IPS-20b (cell line): ENCODE measurements at regions not wholly inside any gene's neighbourhood (a gene's known extent, or its start where the extent isn't known, plus 50 kb on each side); places are given as distances from the start of the nearest gene placed in this dataset.

Experiments
- H3K27ac ChIP-seq: one replicate; pipeline ENCODE4 v1.5.1; 2013; ENCODE audit warnings: low read length
- H3K27me3 ChIP-seq: 2 replicates; pipeline ENCODE4 v1.6.1; 2013; ENCODE audit warnings: mild to moderate bottlenecking, low read length, inconsistent platforms; ENCODE audit not compliant: insufficient read depth
- H3K36me3 ChIP-seq: 2 replicates; pipeline ENCODE4 v1.6.1; 2013; ENCODE audit warnings: low read depth, mild to moderate bottlenecking, inconsistent platforms, low read length, moderate library complexity; ENCODE audit not compliant: insufficient read depth
- H3K4me1 ChIP-seq: 2 replicates; pipeline ENCODE4 v1.6.1; 2013; ENCODE audit warnings: mild to moderate bottlenecking, control low read depth, inconsistent platforms, low read length, moderate library complexity; ENCODE audit not compliant: insufficient read depth
- H3K4me3 ChIP-seq: 2 replicates; pipeline ENCODE4 v1.5.1; 2013; ENCODE audit warnings: mild to moderate bottlenecking, low read length, inconsistent platforms
- H3K9ac ChIP-seq: 2 replicates; pipeline ENCODE4 v1.6.1; 2013; ENCODE audit warnings: low read depth, mild to moderate bottlenecking, inconsistent platforms, low read length, moderate library complexity
- H3K9me3 ChIP-seq: 2 replicates; pipeline ENCODE4 v1.6.1; 2013; ENCODE audit warnings: mild to moderate bottlenecking, low read depth, low read length, inconsistent platforms; ENCODE audit not compliant: insufficient read depth

DNA sequence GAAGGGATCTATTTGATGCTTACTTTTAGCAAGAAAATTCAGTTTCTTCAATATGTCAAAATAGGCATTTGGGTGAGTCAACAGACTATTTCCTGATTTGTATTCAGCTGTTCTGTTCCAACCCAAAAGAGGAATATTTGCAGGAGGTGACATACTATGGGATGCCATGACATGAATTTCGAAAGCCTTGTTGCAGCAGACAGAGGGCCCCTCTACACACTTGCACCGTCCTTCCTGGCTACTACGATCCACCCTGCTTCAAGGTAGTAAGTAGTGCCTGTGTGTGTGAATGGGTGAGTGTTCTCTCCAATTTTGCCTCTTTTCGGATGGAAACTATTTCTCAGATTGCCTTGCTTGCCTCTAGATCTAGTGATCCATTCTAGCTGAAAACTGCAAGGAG is 413.0 kb upstream of the ADARB2 start:
- Histone ChIP-seq H3K4me1 (no peaks in the 10 kb centered on the region; the same call in 1 of the 2 replicates), H3K9ac (no peak overlapping the region), H3K4me3 (no peak overlapping the region), H3K9me3 (no peaks in the 10 kb centered on the region), H3K36me3 (no peaks in the 10 kb centered on the region), H3K27me3 (no peaks in the 10 kb centered on the region), H3K27ac (no peak overlapping the region)

DNA sequence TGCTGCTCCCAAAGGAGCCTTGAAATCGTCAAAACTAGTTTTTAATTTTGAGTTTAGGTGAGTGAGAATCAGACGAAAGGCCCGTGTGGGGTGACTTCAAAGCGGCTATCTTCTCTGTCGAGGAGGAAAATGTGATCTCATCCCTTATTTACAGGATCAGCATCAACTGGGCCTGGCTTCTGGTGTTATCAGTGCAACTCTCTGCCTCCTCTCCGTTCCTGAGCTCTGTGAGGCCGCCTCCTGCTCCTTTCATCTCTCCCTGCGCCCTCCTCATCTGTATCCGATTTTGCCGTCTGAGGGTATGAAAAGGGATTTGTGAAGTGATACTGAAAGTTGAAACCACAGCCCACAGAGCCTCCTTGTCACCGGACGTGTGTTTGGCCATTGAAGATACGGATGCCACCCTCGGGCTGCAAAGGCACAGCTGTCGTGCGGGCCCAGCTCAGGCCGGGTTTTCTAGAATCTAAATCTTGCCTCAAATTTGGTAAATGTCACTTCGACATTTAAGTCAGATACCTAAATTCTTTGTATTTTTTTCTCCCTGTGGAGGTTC is 408.7 kb upstream of the ADARB2 start:
- Histone ChIP-seq H3K4me1 (no peaks in the 10 kb centered on the region; the same call in 1 of the 2 replicates), H3K27me3 (no peaks in the 10 kb centered on the region), H3K36me3 (no peaks in the 10 kb centered on the region), H3K9ac (no peak overlapping the region), H3K4me3 (no peak overlapping the region), H3K27ac (no peak overlapping the region), H3K9me3 (no peaks in the 10 kb centered on the region)

DNA sequence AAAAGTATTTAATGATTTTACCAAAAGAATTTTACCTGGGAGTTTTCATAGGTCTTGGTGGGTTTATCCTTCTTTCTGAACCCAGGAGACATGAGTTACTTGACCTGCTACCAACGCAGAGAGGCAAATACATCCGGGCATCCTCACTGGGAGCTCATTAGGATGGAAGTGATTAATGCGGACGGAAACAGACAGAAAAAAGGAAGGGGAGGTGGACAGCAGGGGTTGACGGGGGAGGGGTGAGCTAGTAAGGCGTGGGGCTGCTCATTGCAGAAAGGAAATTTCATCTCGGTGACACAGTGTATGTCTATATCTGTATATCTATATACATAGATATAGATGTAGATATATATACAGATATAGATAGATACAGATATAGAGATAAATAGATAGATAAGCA is 408.2 kb upstream of the ADARB2 start:
- no peaks in the 10 kb centered on the region for H3K27me3 ChIP-seq
- no peak overlapping the region for H3K27ac ChIP-seq
- H3K36me3 ChIP-seq = no peaks in the 10 kb centered on the region
- H3K4me1 ChIP-seq = no peaks in the 10 kb centered on the region; the same call in 1 of the 2 replicates
- no peak overlapping the region for H3K9ac ChIP-seq
- H3K9me3 ChIP-seq = no peaks in the 10 kb centered on the region
- H3K4me3 ChIP-seq = no peak overlapping the region

DNA sequence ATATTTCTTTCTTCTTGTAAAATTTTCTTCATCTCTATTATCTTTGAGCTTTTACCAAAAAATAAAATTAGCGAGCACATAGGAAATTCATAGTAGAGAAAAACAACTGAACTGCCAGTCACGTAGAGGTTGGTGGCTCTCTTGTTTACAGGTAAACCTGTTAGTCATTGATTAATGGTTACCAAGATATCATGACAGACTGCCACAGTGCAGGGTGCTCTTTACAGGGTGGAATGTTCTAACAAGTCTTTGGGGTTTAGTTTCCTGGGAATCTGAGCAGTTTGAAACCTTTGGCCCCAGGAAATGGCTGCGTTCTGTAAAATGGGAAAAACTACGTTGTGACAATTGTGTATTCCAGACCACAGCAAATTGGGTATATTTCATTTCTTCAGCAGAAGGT is 407.3 kb upstream of the ADARB2 start:
- Histone ChIP-seq H3K36me3 (no peaks in the 10 kb centered on the region), H3K4me1 (no peaks in the 10 kb centered on the region; the same call in 1 of the 2 replicates), H3K4me3 (no peak overlapping the region), H3K9ac (no peak overlapping the region), H3K27me3 (no peaks in the 10 kb centered on the region), H3K9me3 (no peaks in the 10 kb centered on the region), H3K27ac (no peak overlapping the region)

DNA sequence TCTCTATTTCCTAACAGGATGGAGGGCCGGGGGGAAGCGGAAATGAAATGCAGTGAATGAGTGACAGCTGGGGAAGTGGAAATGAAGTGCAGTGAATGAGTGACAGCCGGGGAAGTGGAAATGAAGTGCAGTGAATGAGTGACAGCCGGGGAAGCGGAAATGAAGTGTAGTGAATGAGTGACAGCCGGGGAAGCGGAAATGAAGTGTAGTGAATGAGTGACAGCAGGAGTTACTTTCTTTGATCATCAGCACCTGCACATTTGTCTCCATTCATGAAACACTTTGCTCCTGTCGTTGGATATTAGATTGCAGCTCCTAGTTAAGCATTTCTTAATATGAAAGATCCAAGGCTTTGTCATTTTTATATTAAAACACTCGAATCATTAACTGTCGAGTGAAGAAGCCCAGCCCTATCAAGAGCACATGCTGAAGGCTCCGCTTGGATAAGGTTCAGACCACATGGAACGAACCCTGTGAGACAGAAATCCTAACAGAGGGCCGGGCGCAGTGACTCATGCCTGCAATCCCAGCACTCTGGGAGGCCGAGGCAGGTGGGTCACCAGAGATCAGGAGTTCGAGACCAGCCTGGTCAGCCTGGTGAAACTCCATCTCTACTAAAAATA is 406.0 kb upstream of the ADARB2 start:
- Histone ChIP-seq H3K27me3 (no peaks in the 10 kb centered on the region), H3K4me3 (no peak overlapping the region)

DNA sequence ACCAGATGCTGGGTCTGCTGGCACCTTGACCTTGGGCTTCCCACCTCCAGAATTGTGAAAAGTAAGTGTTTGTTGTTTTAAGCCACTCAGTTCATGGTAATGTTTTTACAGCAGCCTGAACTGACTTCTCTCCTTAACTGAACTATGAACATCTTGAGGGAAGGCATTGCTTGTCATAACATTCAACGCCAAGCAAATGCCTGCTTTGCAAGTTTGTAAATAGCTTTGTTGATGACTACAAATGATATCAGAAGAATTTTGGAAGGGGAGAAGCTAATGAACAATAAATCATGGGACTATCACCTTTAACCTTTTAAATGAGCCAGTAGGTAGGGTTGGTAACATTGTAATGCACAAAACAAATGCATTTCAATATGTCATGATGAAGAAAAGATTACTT is 402.4 kb upstream of the ADARB2 start:
- H3K9me3 ChIP-seq = no peaks in the 10 kb centered on the region
- no peaks in the 10 kb centered on the region for H3K4me1 ChIP-seq
- H3K27me3 ChIP-seq = no peaks in the 10 kb centered on the region
- no peak overlapping the region for H3K4me3 ChIP-seq
- H3K36me3 ChIP-seq = no peaks in the 10 kb centered on the region
- H3K27ac ChIP-seq = no peak overlapping the region
- no peak overlapping the region for H3K9ac ChIP-seq

More for the DNA sequence above, 406.0 kb upstream of the ADARB2 start:
- Histone ChIP-seq H3K27ac (no peak overlapping the region), H3K4me1 (no peaks in the 10 kb centered on the region; the same call in 1 of the 2 replicates), H3K9ac (no peak overlapping the region), H3K36me3 (no peaks in the 10 kb centered on the region), H3K9me3 (no peaks in the 10 kb centered on the region)

DNA sequence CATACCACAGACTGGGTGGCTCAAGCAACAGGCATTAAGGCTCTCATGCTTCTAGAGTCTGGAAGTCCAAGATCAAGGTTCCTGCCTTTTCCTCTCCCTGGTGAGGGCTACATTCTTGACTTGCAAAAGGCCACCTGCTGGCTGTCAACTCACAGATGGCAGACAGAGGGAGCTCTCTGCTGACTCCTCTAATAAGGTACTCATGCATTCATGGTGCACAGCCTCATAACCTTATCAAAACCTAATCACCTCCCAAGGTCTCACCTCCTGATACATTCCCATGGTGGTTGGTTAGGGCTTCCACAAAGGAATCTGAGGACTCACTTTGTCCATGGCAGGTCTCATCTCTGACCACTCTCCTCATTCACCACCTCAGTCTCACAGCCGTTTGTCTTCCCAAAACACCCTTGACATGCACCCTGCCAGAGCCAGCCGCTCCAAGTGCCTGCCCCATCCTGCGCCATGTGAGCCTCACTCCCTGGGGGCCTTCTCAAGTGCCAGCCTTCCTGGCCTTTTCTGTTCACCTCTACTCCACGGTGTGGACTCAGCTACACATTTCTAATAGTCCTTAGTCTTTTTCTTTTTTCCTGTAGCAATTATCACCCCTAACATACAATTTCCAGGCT is 400.3 kb upstream of the ADARB2 start:
- Histone ChIP-seq H3K9me3 (peaks cover 3% of the 10 kb centered on the region; the same call in 1 of the 2 replicates), H3K27me3 (no peaks in the 10 kb centered on the region), H3K9ac (no peak overlapping the region), H3K36me3 (no peaks in the 10 kb centered on the region), H3K4me1 (no peaks in the 10 kb centered on the region), H3K4me3 (no peak overlapping the region), H3K27ac (no peak overlapping the region)

DNA sequence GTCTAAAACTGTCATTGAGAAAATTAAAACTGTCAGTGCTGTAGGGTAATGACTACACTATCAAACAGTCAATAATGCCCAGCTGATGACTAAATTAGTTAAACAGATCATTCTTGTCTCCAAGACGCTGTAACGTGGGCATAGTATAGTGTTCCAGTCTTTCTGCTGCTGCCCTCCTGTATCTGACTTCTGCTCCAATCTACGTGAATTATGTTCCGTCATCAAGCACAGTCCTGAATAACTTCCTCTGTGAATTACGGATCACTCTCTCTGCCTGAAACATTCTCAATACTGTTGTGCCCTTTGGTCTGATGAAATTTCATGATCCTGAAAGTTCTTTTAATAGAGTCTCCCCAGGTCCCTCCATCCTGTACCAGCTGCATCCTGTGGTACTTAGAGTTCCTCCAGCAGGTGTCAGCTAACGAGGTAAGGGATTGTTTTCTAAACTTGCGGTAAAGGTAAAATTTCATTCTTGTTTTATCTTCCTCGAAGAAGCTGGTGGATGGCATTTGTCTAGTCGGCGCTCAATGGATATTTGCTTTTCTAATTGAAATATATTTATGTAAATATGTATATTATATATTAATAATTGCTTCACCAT is 393.5 kb upstream of the ADARB2 start:
- H3K27me3 ChIP-seq = no peaks in the 10 kb centered on the region
- H3K27ac ChIP-seq = no peak overlapping the region
- H3K4me3 ChIP-seq = no peak overlapping the region
- no peak overlapping the region for H3K9ac ChIP-seq
- peaks cover 6% of the 10 kb centered on the region; the same call in 1 of the 2 replicates for H3K9me3 ChIP-seq
- H3K4me1 ChIP-seq = no peaks in the 10 kb centered on the region
- H3K36me3 ChIP-seq = no peaks in the 10 kb centered on the region

DNA sequence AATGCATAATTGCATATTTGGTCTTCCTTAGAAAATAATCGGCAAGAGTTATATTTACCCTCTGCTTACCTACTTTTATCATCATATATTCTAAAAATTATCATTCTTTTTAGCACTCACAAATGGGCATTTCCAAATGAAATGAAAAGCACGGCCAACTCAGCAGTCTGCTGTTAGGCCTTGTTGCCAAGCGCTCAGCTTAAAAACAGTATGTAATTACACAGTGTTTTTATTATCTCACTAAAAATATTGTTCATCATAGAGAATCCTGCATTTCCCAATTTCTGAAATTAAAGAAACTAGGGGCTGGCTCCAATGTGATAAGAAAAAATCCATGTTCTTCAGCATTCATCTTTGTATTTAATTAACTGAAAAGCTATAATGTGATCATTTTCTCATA is 391.7 kb upstream of the ADARB2 start:
- Histone ChIP-seq H3K9me3 (peaks cover 6% of the 10 kb centered on the region; the same call in 1 of the 2 replicates), H3K27ac (no peak overlapping the region), H3K4me3 (no peak overlapping the region), H3K36me3 (no peaks in the 10 kb centered on the region), H3K27me3 (no peaks in the 10 kb centered on the region), H3K4me1 (no peaks in the 10 kb centered on the region), H3K9ac (no peak overlapping the region)

DNA sequence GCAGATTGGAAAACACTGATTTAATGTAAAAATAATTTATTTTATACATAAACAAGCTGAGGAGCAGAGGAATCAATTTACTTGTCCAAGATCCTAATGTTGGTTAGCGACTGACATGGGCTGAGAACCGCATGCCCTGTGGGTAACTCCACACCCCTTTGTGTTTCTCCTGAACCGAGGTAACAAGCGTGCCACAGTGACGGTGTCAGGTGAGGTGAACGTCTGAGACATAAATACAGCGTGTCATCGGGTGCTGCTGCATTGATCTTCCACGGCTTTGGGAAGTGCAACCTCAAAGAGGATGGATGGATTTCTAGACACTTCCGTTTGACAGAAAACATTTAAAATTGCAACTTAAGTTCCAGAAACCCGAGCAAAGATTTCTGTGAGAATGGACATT is 386.8 kb upstream of the ADARB2 start:
- Histone ChIP-seq H3K4me1 (no peaks in the 10 kb centered on the region), H3K9me3 (no peaks in the 10 kb centered on the region), H3K9ac (no peak overlapping the region), H3K4me3 (no peak overlapping the region), H3K36me3 (no peaks in the 10 kb centered on the region), H3K27me3 (no peaks in the 10 kb centered on the region), H3K27ac (no peak overlapping the region)

DNA sequence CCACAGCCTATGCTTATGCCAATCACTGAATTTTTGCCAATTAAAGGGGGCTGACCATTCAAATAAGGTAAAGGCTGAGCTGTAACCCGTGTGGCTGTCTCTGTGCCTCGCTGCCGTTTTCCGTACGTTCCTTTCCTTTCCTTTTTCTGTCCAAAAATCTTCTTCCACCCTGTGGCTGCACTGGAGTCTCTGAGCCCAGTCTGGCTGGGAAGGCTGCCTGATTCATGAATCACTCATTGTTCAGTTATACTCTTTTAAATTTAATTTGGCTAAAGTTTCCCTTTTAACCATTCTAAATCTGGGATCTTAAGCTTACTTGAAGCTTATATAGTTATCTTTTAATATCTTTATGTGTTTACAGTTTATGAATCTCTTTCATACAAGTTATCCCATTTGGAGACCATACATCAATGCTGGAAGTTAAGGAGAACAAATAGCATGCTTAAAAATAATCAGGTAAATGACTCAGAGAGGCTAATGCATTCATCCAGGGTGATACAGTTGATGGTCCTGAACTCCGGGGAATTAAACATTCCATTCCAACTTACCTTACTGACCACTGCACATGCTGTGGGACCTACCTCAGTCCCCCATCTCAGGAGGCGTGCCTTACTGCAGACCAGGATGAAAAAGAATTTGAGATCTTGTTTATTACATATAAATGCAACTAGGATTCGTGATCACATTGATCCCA is 385.3 kb upstream of the ADARB2 start:
- no peaks in the 10 kb centered on the region for H3K9me3 ChIP-seq
- no peak overlapping the region for H3K4me3 ChIP-seq
- H3K4me1 ChIP-seq = no peaks in the 10 kb centered on the region
- no peak overlapping the region for H3K9ac ChIP-seq
- H3K27me3 ChIP-seq = no peaks in the 10 kb centered on the region
- H3K36me3 ChIP-seq = no peaks in the 10 kb centered on the region
- no peak overlapping the region for H3K27ac ChIP-seq
